ENCODE measurements at regions not wholly inside any gene's neighbourhood (a gene's known extent, or its start where the extent isn't known, plus 50 kb on each side); places are given as distances from the start of the nearest gene placed in this dataset.

GRCh38 chr3:13256845-13257244, 163.3 kb downstream of the NUP210 start:
- H3K4me1 ChIP-seq (ENCODE audit: insufficient read depth): no peaks in the 10 kb centered on the region
- 51 to 59% (median 55%) methylated on average over 8 of the region's 8 CpGs for WGBS, 3 donors

GRCh38 chr3:13254028-13254951, 165.8 kb downstream of the NUP210 start:
- Histone ChIP-seq H3K27me3 (no peaks in the 10 kb centered on the region), H3K4me3 (no peak overlapping the region), H3K36me3 (no peaks in the 10 kb centered on the region), H3K4me1 (ENCODE audit: insufficient read depth) (no peaks in the 10 kb centered on the region), H3K9me3 (no peaks in the 10 kb centered on the region), H3K27ac (no peak overlapping the region)
- intact Hi-C loops (cut with DNase I): no loop called here
- WGBS, 3 donors: 73 to 77% (median 73%) methylated on average over 28 of the region's 28 CpGs
- no peak for DNase-seq
- TF ChIP-seq CTCF (IDR thresholded peaks at IDR 0.05) (no peak), EP300 (IDR thresholded peaks at IDR 0.05) (no peak), POLR2A (IDR thresholded peaks at IDR 0.05) (no peak)

More at GRCh38 chr3:13256845-13257244, 163.3 kb downstream of the NUP210 start:
- Histone ChIP-seq H3K9me3 (no peaks in the 10 kb centered on the region), H3K36me3 (no peaks in the 10 kb centered on the region), H3K4me3 (no peak overlapping the region), H3K27ac (no peak overlapping the region), H3K27me3 (no peaks in the 10 kb centered on the region)
- DNase-seq: no peak
- TF ChIP-seq EP300 (IDR thresholded peaks at IDR 0.05): no peak
- TF ChIP-seq POLR2A (IDR thresholded peaks at IDR 0.05): no peak
- no peak for TF ChIP-seq CTCF (IDR thresholded peaks at IDR 0.05)
- intact Hi-C loops (cut with DNase I): loop anchor here in 1 of 4 donors (1.0 kb wide), 1 partner anchor 19 kb away; no protein-coding TSS in a partner anchor

- no peak for DNase-seq
- Histone ChIP-seq H3K4me1 (ENCODE audit: insufficient read depth) (no peaks in the 10 kb centered on the region), H3K27me3 (no peaks in the 10 kb centered on the region), H3K4me3 (no peak overlapping the region), H3K36me3 (no peaks in the 10 kb centered on the region), H3K27ac (no peak overlapping the region), H3K9me3 (no peaks in the 10 kb centered on the region)
- 73 to 84% (median 84%) methylated on average over 16 of the region's 16 CpGs for WGBS, 3 donors
- intact Hi-C loops (cut with DNase I): no loop called here
- TF ChIP-seq POLR2A (IDR thresholded peaks at IDR 0.05) (no peak), CTCF (IDR thresholded peaks at IDR 0.05) (no peak), EP300 (IDR thresholded peaks at IDR 0.05) (no peak)
These were observed 166.7 kb downstream of the NUP210 start for GRCh38 chr3:13253208-13253937.

- Histone ChIP-seq H3K36me3 (no peaks in the 10 kb centered on the region), H3K27ac (no peak overlapping the region), H3K4me3 (no peak overlapping the region), H3K9me3 (no peaks in the 10 kb centered on the region), H3K4me1 (ENCODE audit: insufficient read depth) (no peaks in the 10 kb centered on the region), H3K27me3 (no peaks in the 10 kb centered on the region)
- intact Hi-C loops (cut with DNase I): no loop called here
- TF ChIP-seq EP300 (IDR thresholded peaks at IDR 0.05) (no peak), CTCF (IDR thresholded peaks at IDR 0.05) (no peak), POLR2A (IDR thresholded peaks at IDR 0.05) (no peak)
- WGBS, 3 donors: 78 to 84% (median 81%) methylated on average over 10 of the region's 10 CpGs
- DNase-seq: no peak
These were observed 167.9 kb downstream of the NUP210 start for GRCh38 chr3:13252207-13252606.

Data from ovary (tissue), 7 donors.